Keratinocyte (primary cell): ENCODE measurements at regions not wholly inside any gene's neighbourhood (a gene's known extent, or its start where the extent isn't known, plus 50 kb on each side); places are given as distances from the start of the nearest gene placed in this dataset.

Experiments
- DNase-seq: peaks from one replicate; pipeline ENCODE4 v3.0.0-alpha.2; 2011; ENCODE audit warnings: low read depth, missing footprints, low spot score
- FAIRE-seq: peaks from 2 replicates; lab custom pipeline; 2011; peaks lifted over from hg19 to GRCh38; lab: Jason Lieb, UNC
- H2AFZ ChIP-seq: 2 replicates; pipeline ENCODE4 v1.6.0; 2012; ENCODE audit warnings: low read length, control low read depth, inconsistent platforms; ENCODE audit not compliant: control insufficient read depth
- H3K27ac ChIP-seq: 2 replicates; pipeline ENCODE4 v1.5.1; 2011; ENCODE audit warnings: low read length; ENCODE audit not compliant: control insufficient read depth, insufficient read depth
- H3K27me3 ChIP-seq: 3 replicates; pipeline ENCODE4 v1.6.0; 2011; ENCODE audit warnings: low read length; ENCODE audit not compliant: control insufficient read depth, insufficient read depth; ENCODE audit errors: extremely low read depth
- H3K36me3 ChIP-seq, 2 experiments: 2 replicates in 1 of 2; 3 replicates in 1 of 2; pipeline ENCODE4 v1.5.1; 2011; ENCODE audit warnings: low read length in 2 of 2, mild to moderate bottlenecking in 1 of 2; ENCODE audit not compliant: control insufficient read depth in 2 of 2, insufficient read depth in 2 of 2; ENCODE audit errors: extremely low read depth in 1 of 2
- H3K4me1 ChIP-seq: 3 replicates; pipeline ENCODE4 v1.5.1; 2011; ENCODE audit warnings: low read length; ENCODE audit not compliant: control insufficient read depth, insufficient read depth; ENCODE audit errors: extremely low read depth
- H3K4me2 ChIP-seq: 3 replicates; pipeline ENCODE4 v1.6.0; 2011; ENCODE audit warnings: low read depth, low read length; ENCODE audit not compliant: control insufficient read depth, insufficient read depth; ENCODE audit errors: extremely low read depth
- H3K4me3 ChIP-seq, 3 experiments: fragments of 200-600 bp in 1 of 3; sonication (generic) in 1 of 3; 2 replicates in 2 of 3; 3 replicates in 1 of 3; pipeline ENCODE4 v1.5.1; 2011 to 2016; ENCODE audit warnings: low read length in 3 of 3, mild to moderate bottlenecking in 3 of 3, control low read depth in 2 of 3, inconsistent platforms in 1 of 3, low read depth in 1 of 3, mixed read lengths in 1 of 3, mixed run types in 1 of 3, moderate library complexity in 1 of 3; ENCODE audit not compliant: control insufficient read depth in 2 of 3, insufficient read depth in 2 of 3; ENCODE audit errors: extremely low read depth in 1 of 3
- H3K79me2 ChIP-seq: 2 replicates; pipeline ENCODE4 v1.6.0; 2012; ENCODE audit warnings: low read length; ENCODE audit not compliant: control insufficient read depth, insufficient read depth
- H3K9ac ChIP-seq: 3 replicates; pipeline ENCODE4 v1.6.0; 2011; ENCODE audit warnings: low read length; ENCODE audit not compliant: control insufficient read depth, insufficient read depth; ENCODE audit errors: extremely low read depth
- H3K9me1 ChIP-seq: 3 replicates; pipeline ENCODE4 v1.6.0; 2011; ENCODE audit warnings: low read length; ENCODE audit not compliant: control insufficient read depth, insufficient read depth; ENCODE audit errors: extremely low read depth
- H3K9me3 ChIP-seq: 2 replicates; pipeline ENCODE4 v1.5.1; 2012; ENCODE audit warnings: low read depth, low read length; ENCODE audit not compliant: control insufficient read depth
- H4K20me1 ChIP-seq: 3 replicates; pipeline ENCODE4 v1.6.0; 2011; ENCODE audit warnings: low read length; ENCODE audit not compliant: control insufficient read depth, insufficient read depth; ENCODE audit errors: extremely low read depth
- CTCF ChIP-seq, 3 experiments: IDR thresholded peaks in 1 of 3; conservative IDR thresholded peaks in 1 of 3; optimal IDR thresholded peaks in 1 of 3; 2 replicates in 2 of 3; 3 replicates in 1 of 3; pipeline versions ENCODE3 to v1.5.1; 2011; ENCODE audit warnings: low read length in 3 of 3, mild to moderate bottlenecking in 3 of 3, moderate library complexity in 2 of 3, control low read depth in 1 of 3, inconsistent platforms in 1 of 3; ENCODE audit not compliant: insufficient read depth in 2 of 3; ENCODE audit errors: extremely low read depth in 1 of 3
- EZH2 ChIP-seq: IDR thresholded peaks from one replicate; pipeline ENCODE4 v1.6.1; 2012; ENCODE audit warnings: inconsistent platforms, mild to moderate bottlenecking, low read length, moderate library complexity
- dilution Hi-C: fragments of 300-500 bp; cut with MboI; formaldehyde crosslinking; loops from one replicate; pipeline ENCODE4 v1.7.0; 2020; ENCODE audit warnings: low sequenced_read_pairs; ENCODE audit not compliant: extremely low pct_ligation_motif_present

DNA sequence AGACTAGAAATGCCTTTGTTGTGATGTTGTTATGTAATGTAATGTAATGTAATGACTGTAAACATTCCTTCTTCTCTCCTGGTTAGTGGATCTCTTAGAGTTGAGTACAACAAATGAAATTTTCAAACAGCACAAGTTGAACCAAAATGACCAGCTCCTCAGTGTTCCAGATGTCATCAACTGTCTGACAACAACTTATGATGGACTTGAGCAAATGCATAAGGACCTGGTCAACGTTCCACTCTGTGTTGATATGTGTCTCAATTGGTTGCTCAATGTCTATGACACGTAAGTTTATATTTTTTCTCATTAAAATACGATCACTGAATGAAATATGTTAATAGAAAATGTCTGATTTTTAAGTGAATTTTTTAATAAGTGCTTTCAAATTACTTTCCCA is 496.7 kb downstream of the UTRN start:
- dilution Hi-C loops = no loop called here
- Histone ChIP-seq H3K9ac (no peak overlapping the region), H3K27me3 (no peaks in the 10 kb centered on the region), H3K9me3 (no peaks in the 10 kb centered on the region), H3K9me1 (no peaks in the 10 kb centered on the region), H3K4me1 (no peaks in the 10 kb centered on the region), H3K79me2 (no peaks in the 10 kb centered on the region), H3K4me2 (no peak overlapping the region), H3K4me3 (no peak overlapping the region), H3K36me3 (no peaks in the 10 kb centered on the region), H2AFZ (no peak overlapping the region), H3K27ac (no peak overlapping the region), H4K20me1 (no peaks in the 10 kb centered on the region)
- FAIRE-seq (no peak), DNase-seq (no peak)
- no peak for TF ChIP-seq EZH2
- TF ChIP-seq CTCF (optimal IDR thresholded peaks at IDR 0.05 in 1 of 3, IDR thresholded peaks at IDR 0.05 in 1 of 3, conservative IDR thresholded peaks at IDR 0.05 in 1 of 3; ENCODE audit: extremely low read depth in 1 of 3, insufficient read depth in 2 of 3, low read length in 3 of 3) = no peak

GRCh38 chr6:144782634-144783033 is 497.5 kb downstream of the UTRN start:
- dilution Hi-C loops = no loop called here
- no peak for FAIRE-seq
- no peak overlapping the region for H2AFZ ChIP-seq

More at GRCh38 chr6:144782634-144783033, 497.5 kb downstream of the UTRN start:
- H3K79me2 ChIP-seq = no peaks in the 10 kb centered on the region
- H3K9me1 ChIP-seq = no peaks in the 10 kb centered on the region
- no peak for TF ChIP-seq EZH2
- no peak for TF ChIP-seq CTCF (optimal IDR thresholded peaks at IDR 0.05 in 1 of 3, IDR thresholded peaks at IDR 0.05 in 1 of 3, conservative IDR thresholded peaks at IDR 0.05 in 1 of 3; ENCODE audit: extremely low read depth in 1 of 3, insufficient read depth in 2 of 3, low read length in 3 of 3)
- no peak overlapping the region for H3K9ac ChIP-seq
- no peaks in the 10 kb centered on the region for H3K36me3 ChIP-seq
- H3K4me1 ChIP-seq = no peaks in the 10 kb centered on the region
- H3K9me3 ChIP-seq = no peaks in the 10 kb centered on the region
- no peak for DNase-seq
- H3K27ac ChIP-seq = no peak overlapping the region
- H3K27me3 ChIP-seq = no peaks in the 10 kb centered on the region
- no peaks in the 10 kb centered on the region for H4K20me1 ChIP-seq
- no peak overlapping the region for H3K4me3 ChIP-seq
- no peak overlapping the region for H3K4me2 ChIP-seq
